Fibroblast of mammary gland (primary cell): ENCODE measurements at regions not wholly inside any gene's neighbourhood (a gene's known extent, or its start where the extent isn't known, plus 50 kb on each side); places are given as distances from the start of the nearest gene placed in this dataset.

ENCODE experiments used
- DNase-seq: peaks from one replicate; pipeline ENCODE4 v3.0.0-alpha.2; 2010; ENCODE audit warnings: low read depth
- H3K4me3 ChIP-seq: 2 replicates; pipeline ENCODE4 v1.5.1; 2011; ENCODE audit warnings: low read depth, mild to moderate bottlenecking, low read length, moderate library complexity; ENCODE audit not compliant: control insufficient read depth
- CTCF ChIP-seq: conservative IDR thresholded peaks from 2 replicates; pipeline ENCODE4 v1.5.1; 2011; ENCODE audit warnings: low read depth, low read length, inconsistent platforms; ENCODE audit not compliant: control insufficient read depth, insufficient read depth

GRCh38 chr15:98221577-98221976 lies 261.1 kb downstream of the ARRDC4 start:
- no peak for DNase-seq
- H3K4me3 ChIP-seq: no peak overlapping the region
- TF ChIP-seq CTCF: no peak

- no peak overlapping the region for H3K4me3 ChIP-seq
- DNase-seq: no peak
- no peak for TF ChIP-seq CTCF
Observed at GRCh38 chr15:98226149-98226548, 265.6 kb downstream of the ARRDC4 start.

- DNase-seq: peak; percentile 18
- no peak for TF ChIP-seq CTCF
- no peak overlapping the region for H3K4me3 ChIP-seq
Observed at GRCh38 chr15:98226578-98226977, 266.1 kb downstream of the ARRDC4 start.

- TF ChIP-seq CTCF: no peak
- DNase-seq: no peak
Observed at GRCh38 chr15:98228846-98229245, 268.3 kb downstream of the ARRDC4 start.

GRCh38 chr15:98230975-98231374 lies 270.5 kb downstream of the ARRDC4 start:
- H3K4me3 ChIP-seq: no peak overlapping the region
- no peak for DNase-seq
- no peak for TF ChIP-seq CTCF

More at GRCh38 chr15:98228846-98229245, 268.3 kb downstream of the ARRDC4 start:
- no peak overlapping the region for H3K4me3 ChIP-seq

- peak; percentile 82 for DNase-seq
- no peak overlapping the region for H3K4me3 ChIP-seq
- no peak for TF ChIP-seq CTCF
Observed at GRCh38 chr15:98231696-98232440, 271.4 kb downstream of the ARRDC4 start.
